ENCODE measurements at regions not wholly inside any gene's neighbourhood (a gene's known extent, or its start where the extent isn't known, plus 50 kb on each side); places are given as distances from the start of the nearest gene placed in this dataset.

- no peak for DNase-seq (ENCODE audit: low spot score)
Measured at GRCh38 chr22:49586873-49587272, 240.8 kb downstream of the BRD1 start.

GRCh38 chr22:49586244-49586748 lies 241.4 kb downstream of the BRD1 start:
- no peak for DNase-seq (ENCODE audit: low spot score)

GRCh38 chr22:49585461-49586243 lies 242.0 kb downstream of the BRD1 start:
- DNase-seq (ENCODE audit: low spot score): no peak

GRCh38 chr22:49583886-49584505 lies 243.7 kb downstream of the BRD1 start:
- no peak for DNase-seq (ENCODE audit: low spot score)

GRCh38 chr22:49583341-49583740 lies 244.3 kb downstream of the BRD1 start:
- no peak for DNase-seq (ENCODE audit: low spot score)

- no peak for DNase-seq (ENCODE audit: low spot score)
Measured at GRCh38 chr22:49582678-49583077, 245.0 kb downstream of the BRD1 start.

- no peak for DNase-seq (ENCODE audit: low spot score)
Measured at GRCh38 chr22:49582181-49582580, 245.5 kb downstream of the BRD1 start.

- DNase-seq (ENCODE audit: low spot score): no peak
Measured at GRCh38 chr22:49580024-49580423, 247.6 kb downstream of the BRD1 start.

- no peak for DNase-seq (ENCODE audit: low spot score)
Measured at GRCh38 chr22:49577168-49578060, 250.3 kb downstream of the BRD1 start.

GRCh38 chr22:49576241-49577141 lies 251.2 kb downstream of the BRD1 start:
- DNase-seq (ENCODE audit: low spot score): no peak

- DNase-seq (ENCODE audit: low spot score): no peak
Measured at GRCh38 chr22:49575703-49576081, 252.0 kb downstream of the BRD1 start.

- no peak for DNase-seq (ENCODE audit: low spot score)
Measured at GRCh38 chr22:49574881-49575702, 252.6 kb downstream of the BRD1 start.

GRCh38 chr22:49574205-49574880 lies 253.3 kb downstream of the BRD1 start:
- no peak for DNase-seq (ENCODE audit: low spot score)

- DNase-seq (ENCODE audit: low spot score): no peak
Measured at GRCh38 chr22:49573109-49573765, 254.4 kb downstream of the BRD1 start.

- DNase-seq (ENCODE audit: low spot score): no peak
Measured at GRCh38 chr22:49571326-49571725, 256.3 kb downstream of the BRD1 start.

- no peak for DNase-seq (ENCODE audit: low spot score)
Measured at GRCh38 chr22:49570032-49570848, 257.4 kb downstream of the BRD1 start.

- DNase-seq (ENCODE audit: low spot score): no peak
Measured at GRCh38 chr22:49569286-49570031, 258.2 kb downstream of the BRD1 start.

- DNase-seq (ENCODE audit: low spot score): no peak
Measured at GRCh38 chr22:49568751-49569285, 258.9 kb downstream of the BRD1 start.
